Testis (tissue), 2 donors: ENCODE measurements at regions not wholly inside any gene's neighbourhood (a gene's known extent, or its start where the extent isn't known, plus 50 kb on each side); places are given as distances from the start of the nearest gene placed in this dataset.

Source experiments
- CTCF ChIP-seq, 3 experiments: fragments of 450-650 bp in 2 of 3; fragments of 200-600 bp in 1 of 3; sonication (generic) in 1 of 3; IDR thresholded peaks; one replicate each; pipeline ENCODE4 v1.5.1; 2016 to 2019; ENCODE audit warnings: antibody characterized with exemption in 3 of 3, mild to moderate bottlenecking in 2 of 3, moderate library complexity in 1 of 3
- POLR2A ChIP-seq: fragments of 450-650 bp; IDR thresholded peaks from one replicate; pipeline ENCODE4 v1.6.1; 2017; ENCODE audit warnings: antibody characterized with exemption, mild to moderate bottlenecking, moderate library complexity

GRCh38 chr1:222443566-222443965 lies 104.3 kb downstream of the HHIPL2 start:
- TF ChIP-seq POLR2A (no peak), CTCF (IDR thresholded peaks at IDR 0.05) (no peak)
